Endothelial cell of hepatic sinusoid (primary cell): ENCODE measurements at regions not wholly inside any gene's neighbourhood (a gene's known extent, or its start where the extent isn't known, plus 50 kb on each side); places are given as distances from the start of the nearest gene placed in this dataset.
"Not testable (repeated sequence)": the region's sequence is repeated elsewhere in the genome, so short reads cannot be mapped to it uniquely, and the experiment has no call there.

ENCODE experiments used
- in situ Hi-C: cut with HindIII; loops from 2 replicates; pipeline ENCODE4 v1.10.0; 2017; ENCODE audit warnings: low sequenced_read_pairs

GRCh38 chr4:140219567-140219966 lies 65.6 kb upstream of the MAML3 start:
- in situ Hi-C loops: no loop called here

GRCh38 chr4:140219070-140219469 lies 65.1 kb upstream of the MAML3 start:
- in situ Hi-C loops: not testable (repeated sequence)

DNA sequence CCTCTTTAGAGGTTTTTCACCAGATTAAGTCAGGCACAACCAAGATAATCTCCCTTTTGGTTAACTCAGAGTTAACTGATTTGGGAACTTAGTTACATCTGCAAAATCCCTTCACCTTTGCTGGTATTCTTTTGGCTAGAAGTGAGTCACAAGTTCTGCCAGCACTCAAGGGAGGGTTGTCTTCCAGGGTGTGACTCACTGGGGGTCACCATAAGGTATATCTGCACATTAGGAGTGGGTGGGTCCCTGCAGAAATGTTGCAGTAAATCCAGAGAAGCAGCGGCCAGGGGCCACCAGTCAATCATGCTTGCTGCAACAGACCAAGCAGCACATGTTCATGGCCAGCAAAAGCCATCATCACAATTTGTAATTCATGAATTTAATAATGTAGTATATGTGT lies 59.8 kb upstream of the MAML3 start:
- in situ Hi-C loops: no loop called here

GRCh38 chr4:140213116-140213515 lies 59.1 kb upstream of the MAML3 start:
- in situ Hi-C loops: no loop called here

DNA sequence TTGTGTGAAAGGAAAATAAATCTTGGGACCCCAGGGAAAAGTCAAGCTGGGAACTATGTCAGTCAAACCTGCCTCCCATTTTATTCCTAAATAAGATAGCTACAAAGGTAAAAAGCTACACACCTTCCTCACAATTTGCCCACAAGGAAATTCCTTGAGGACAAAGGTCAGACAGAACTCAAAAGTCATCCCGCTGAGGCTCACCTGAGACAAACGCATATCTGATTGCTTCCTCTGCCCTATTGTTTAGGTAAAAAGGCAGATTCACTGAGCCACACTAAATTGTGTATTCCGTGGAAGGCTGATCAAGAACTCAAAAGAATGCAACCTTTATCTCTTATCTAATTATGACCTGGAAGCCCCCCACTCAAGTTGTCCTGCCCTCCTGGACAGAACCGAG lies 58.7 kb upstream of the MAML3 start:
- in situ Hi-C loops: no loop called here

GRCh38 chr4:140212194-140212593 lies 58.2 kb upstream of the MAML3 start:
- in situ Hi-C loops: no loop called here

DNA sequence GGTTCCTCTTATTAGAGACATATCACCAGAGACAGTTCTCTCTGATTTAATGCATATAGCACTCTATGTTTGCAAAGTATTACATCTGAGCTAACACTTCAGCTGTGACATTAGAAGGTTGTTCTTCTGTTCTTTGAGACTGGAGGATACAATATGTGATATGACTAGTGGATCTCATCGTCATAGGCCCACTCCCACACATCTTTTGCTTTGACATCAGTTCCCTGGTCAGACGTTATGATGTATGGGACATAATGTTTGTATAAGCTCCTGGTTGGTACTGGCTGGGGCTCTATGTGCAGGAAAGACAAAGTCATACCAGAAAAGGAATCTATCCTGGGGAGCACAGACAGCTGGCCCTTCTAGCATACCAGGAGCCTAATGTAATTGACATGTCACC lies 57.7 kb upstream of the MAML3 start:
- in situ Hi-C loops: no loop called here

DNA sequence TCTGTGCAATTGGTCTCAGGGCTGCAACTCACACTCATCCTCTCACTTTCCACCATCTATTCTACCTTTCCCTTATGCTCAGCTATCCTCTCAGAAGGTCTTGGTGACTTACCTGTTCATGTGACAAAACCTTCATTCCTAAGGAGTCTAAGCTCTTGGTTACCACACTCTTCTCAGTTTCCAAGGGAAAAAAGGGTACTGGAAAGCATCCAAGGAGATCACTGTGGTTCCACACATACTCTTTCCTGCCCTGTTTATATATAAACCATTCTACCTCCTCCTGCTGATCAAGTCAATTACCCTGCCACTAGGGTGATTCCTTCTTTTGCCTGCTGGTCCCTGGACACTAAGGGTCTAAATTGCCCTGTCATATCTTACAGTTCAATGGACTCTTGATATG lies 57.2 kb upstream of the MAML3 start:
- in situ Hi-C loops: no loop called here

- in situ Hi-C loops: no loop called here
These were observed 54.9 kb upstream of the MAML3 start for GRCh38 chr4:140208921-140209320.
